Gastrocnemius medialis (tissue), 4 donors: ENCODE measurements at regions not wholly inside any gene's neighbourhood (a gene's known extent, or its start where the extent isn't known, plus 50 kb on each side); places are given as distances from the start of the nearest gene placed in this dataset.

Experiments
- POLR2A ChIP-seq, 2 donors: fragments of 450-650 bp; IDR thresholded peaks; one replicate each; pipeline ENCODE4 v1.6.1; 2017; ENCODE audit warnings: antibody characterized with exemption in 2 of 2, mild to moderate bottlenecking in 2 of 2, moderate library complexity in 2 of 2
- TF ChIP-seq, protein P1 (sequence below), 5 experiments: fragments of 450-650 bp in 3 of 5; fragments of 200-600 bp in 2 of 5; sonication (generic) in 2 of 5; IDR thresholded peaks in 4 of 5; conservative IDR thresholded peaks in 1 of 5; 1 replicate in 4 of 5; 2 replicates in 1 of 5; pipeline ENCODE4 v1.5.1; 2016 to 2019; ENCODE audit warnings: antibody characterized with exemption in 5 of 5, mild to moderate bottlenecking in 3 of 5, moderate library complexity in 3 of 5

DNA sequence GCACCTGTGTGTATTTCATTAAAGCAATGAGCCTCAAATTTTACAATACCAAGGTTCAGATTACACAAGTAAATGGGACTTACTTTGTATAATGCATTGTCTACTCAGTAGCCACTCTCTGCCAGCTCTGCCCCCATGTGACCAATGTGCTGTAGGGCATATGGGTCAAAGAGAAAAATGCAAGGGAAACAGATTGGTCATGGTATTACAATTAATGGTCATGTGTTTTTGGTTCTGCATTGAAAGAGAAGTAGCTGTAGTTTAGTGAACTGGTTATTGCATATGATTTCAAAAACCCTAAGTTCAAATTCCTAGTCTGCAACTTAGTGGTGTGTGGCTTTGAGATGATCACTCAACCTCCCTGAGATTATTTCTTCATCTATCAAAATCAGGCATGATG is 545.4 kb downstream of the SUCLA2 start:
- TF ChIP-seq, protein P1, sequence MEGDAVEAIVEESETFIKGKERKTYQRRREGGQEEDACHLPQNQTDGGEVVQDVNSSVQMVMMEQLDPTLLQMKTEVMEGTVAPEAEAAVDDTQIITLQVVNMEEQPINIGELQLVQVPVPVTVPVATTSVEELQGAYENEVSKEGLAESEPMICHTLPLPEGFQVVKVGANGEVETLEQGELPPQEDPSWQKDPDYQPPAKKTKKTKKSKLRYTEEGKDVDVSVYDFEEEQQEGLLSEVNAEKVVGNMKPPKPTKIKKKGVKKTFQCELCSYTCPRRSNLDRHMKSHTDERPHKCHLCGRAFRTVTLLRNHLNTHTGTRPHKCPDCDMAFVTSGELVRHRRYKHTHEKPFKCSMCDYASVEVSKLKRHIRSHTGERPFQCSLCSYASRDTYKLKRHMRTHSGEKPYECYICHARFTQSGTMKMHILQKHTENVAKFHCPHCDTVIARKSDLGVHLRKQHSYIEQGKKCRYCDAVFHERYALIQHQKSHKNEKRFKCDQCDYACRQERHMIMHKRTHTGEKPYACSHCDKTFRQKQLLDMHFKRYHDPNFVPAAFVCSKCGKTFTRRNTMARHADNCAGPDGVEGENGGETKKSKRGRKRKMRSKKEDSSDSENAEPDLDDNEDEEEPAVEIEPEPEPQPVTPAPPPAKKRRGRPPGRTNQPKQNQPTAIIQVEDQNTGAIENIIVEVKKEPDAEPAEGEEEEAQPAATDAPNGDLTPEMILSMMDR (IDR thresholded peaks at IDR 0.05 in 4 of 5, conservative IDR thresholded peaks at IDR 0.05 in 1 of 5): no peak
- TF ChIP-seq POLR2A (IDR thresholded peaks at IDR 0.05): no peak
